ENCODE measurements at regions not wholly inside any gene's neighbourhood (a gene's known extent, or its start where the extent isn't known, plus 50 kb on each side); places are given as distances from the start of the nearest gene placed in this dataset.

- Histone ChIP-seq H3K56ac (ENCODE audit: extremely low read depth, insufficient read depth, low read length) (no peak overlapping the region), H3K4ac (ENCODE audit: low read depth, low read length) (no peak overlapping the region), H3K27me3 (ENCODE audit: control insufficient read depth, insufficient read depth, low read length) (no peaks in the 10 kb centered on the region), H2BK20ac (ENCODE audit: low read depth, low read length) (no peak overlapping the region), H2BK5ac (ENCODE audit: low read depth, low read length, poor library complexity, severe bottlenecking) (no peak overlapping the region), H3K9ac (ENCODE audit: low read depth, low read length) (no peak overlapping the region), H3K14ac (replicated peaks; ENCODE audit: low read depth, low read length) (no peak overlapping the region), H4K5ac (ENCODE audit: low read depth, low read length) (no peak overlapping the region), H3K27ac (ENCODE audit: insufficient read depth, low read length) (no peak overlapping the region), H2BK120ac (ENCODE audit: low read depth, low read length) (no peak overlapping the region), H3K18ac (ENCODE audit: low read depth, low read length) (no peak overlapping the region), H3K4me3 (ENCODE audit: insufficient read depth, low read depth, low read length) (no peak overlapping the region), H3K9me3 (ENCODE audit: control insufficient read depth, insufficient read depth, low read length) (no peaks in the 10 kb centered on the region), H4K20me1 (ENCODE audit: insufficient read depth, low read length) (peaks cover 26% of the 10 kb centered on the region; the same call in 1 of the 2 replicates), H3K36me3 (ENCODE audit: control insufficient read depth, insufficient read depth, low read length) (no peaks in the 10 kb centered on the region), H2AK9ac (replicated peaks; ENCODE audit: low read depth, low read length, poor library complexity) (no peak overlapping the region), H3K9me1 (ENCODE audit: insufficient read depth, low read length) (peaks cover 7% of the 10 kb centered on the region), H4K8ac (ENCODE audit: low read depth in 2 of 2, low read length in 2 of 2) (no peak overlapping the region), H3K4me1 (ENCODE audit: control insufficient read depth, insufficient read depth, low read length) (peaks cover 4% of the 10 kb centered on the region), H3K79me1 (ENCODE audit: low read depth in 1 of 2, low read length in 2 of 2) (peaks cover 49 to 69% of the 10 kb centered on the region in 2 experiments), H3K23ac (ENCODE audit: low read depth, low read length) (no peak overlapping the region), H2BK15ac (ENCODE audit: low read depth, low read length) (no peak overlapping the region), H2AFZ (replicated peaks; ENCODE audit: low read length, poor library complexity) (no peak overlapping the region), H3K4me2 (ENCODE audit: low read depth, low read length) (no peak overlapping the region), H4K91ac (ENCODE audit: insufficient read depth, low read depth, low read length) (no peak overlapping the region), H2AK5ac (ENCODE audit: low read depth, low read length) (no peak overlapping the region)
- ATAC-seq (ENCODE audit: low read depth) (no peak), DNase-seq (no peak)
- no TSS peak for BruUV-seq (replicated peaks)
- POLR2A ChIA-PET (ENCODE audit: unreplicated experiment), result no interaction called here
- intact Hi-C loops (cut with micrococcal nuclease), result no loop called here
- in situ Hi-C loops (cut with MboI; ENCODE audit: low sequenced_read_pairs), result no loop called here
- CTCF ChIA-PET, result no interaction called here
- dilution Hi-C loops (cut with HindIII; ENCODE audit: low sequenced_read_pairs, unreplicated experiment), result no loop called here
- no CpG with 5 or more reads among the region's 3 CpGs for WGBS, 2 experiments (ENCODE audit: extremely low coverage in 2 of 2, insufficient read length in 1 of 2)
- TF ChIP-seq, protein P1, sequence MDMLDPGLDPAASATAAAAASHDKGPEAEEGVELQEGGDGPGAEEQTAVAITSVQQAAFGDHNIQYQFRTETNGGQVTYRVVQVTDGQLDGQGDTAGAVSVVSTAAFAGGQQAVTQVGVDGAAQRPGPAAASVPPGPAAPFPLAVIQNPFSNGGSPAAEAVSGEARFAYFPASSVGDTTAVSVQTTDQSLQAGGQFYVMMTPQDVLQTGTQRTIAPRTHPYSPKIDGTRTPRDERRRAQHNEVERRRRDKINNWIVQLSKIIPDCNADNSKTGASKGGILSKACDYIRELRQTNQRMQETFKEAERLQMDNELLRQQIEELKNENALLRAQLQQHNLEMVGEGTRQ (IDR thresholded peaks at IDR 0.05; ENCODE audit: low read depth, low read length), result no peak
- TF ChIP-seq SMC3 (IDR thresholded peaks at IDR 0.05; ENCODE audit: low read depth, low read length), result no peak
- no peak for TF ChIP-seq RAD21 (IDR thresholded peaks at IDR 0.05; ENCODE audit: low read length)
- no peak for TF ChIP-seq RFX5 (IDR thresholded peaks at IDR 0.05; ENCODE audit: low read depth, low read length)
- no peak for TF ChIP-seq MAZ (IDR thresholded peaks at IDR 0.05; ENCODE audit: borderline replicate concordance, low read depth, low read length)
- TF ChIP-seq CTCF (conservative IDR thresholded peaks at IDR 0.05; ENCODE audit: low read depth, low read length), result no peak
- TF ChIP-seq, protein P2, sequence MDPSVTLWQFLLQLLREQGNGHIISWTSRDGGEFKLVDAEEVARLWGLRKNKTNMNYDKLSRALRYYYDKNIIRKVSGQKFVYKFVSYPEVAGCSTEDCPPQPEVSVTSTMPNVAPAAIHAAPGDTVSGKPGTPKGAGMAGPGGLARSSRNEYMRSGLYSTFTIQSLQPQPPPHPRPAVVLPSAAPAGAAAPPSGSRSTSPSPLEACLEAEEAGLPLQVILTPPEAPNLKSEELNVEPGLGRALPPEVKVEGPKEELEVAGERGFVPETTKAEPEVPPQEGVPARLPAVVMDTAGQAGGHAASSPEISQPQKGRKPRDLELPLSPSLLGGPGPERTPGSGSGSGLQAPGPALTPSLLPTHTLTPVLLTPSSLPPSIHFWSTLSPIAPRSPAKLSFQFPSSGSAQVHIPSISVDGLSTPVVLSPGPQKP (IDR thresholded peaks at IDR 0.05; ENCODE audit: borderline replicate concordance, low read depth, low read length), result no peak
- no peak for TF ChIP-seq FOS (IDR thresholded peaks at IDR 0.05; ENCODE audit: low read depth, low read length)
- no peak for TF ChIP-seq NFE2L2 (IDR thresholded peaks at IDR 0.05; ENCODE audit: low read depth, low read length)
- no peak for TF ChIP-seq BHLHE40 (IDR thresholded peaks at IDR 0.05; ENCODE audit: low read depth, low read length)
- no peak for TF ChIP-seq CHD1 (IDR thresholded peaks at IDR 0.05; ENCODE audit: low read depth, low read length)
Measured at GRCh38 chr13:74082741-74083160, 51.5 kb downstream of the KLF12 start.
